HepG2 (cell line): ENCODE measurements at regions not wholly inside any gene's neighbourhood (a gene's known extent, or its start where the extent isn't known, plus 50 kb on each side); places are given as distances from the start of the nearest gene placed in this dataset.

Experiments
- CBX2 ChIP-seq, 2 experiments: fragments of 200-600 bp in 1 of 2; sonication (generic); formaldehyde crosslinking in 1 of 2; IDR thresholded peaks; 2 replicates each; pipeline versions ENCODE4 v1.7.0 to v1.8.1; 2018 to 2022; ENCODE audit warnings: low read depth in 2 of 2, low read length in 1 of 2, mild to moderate bottlenecking in 1 of 2, missing genetic modification reagents in 1 of 2
- HDAC6 ChIP-seq: fragments of 200-600 bp; sonication (generic); IDR thresholded peaks from 2 replicates; pipeline ENCODE4 v1.7.0; 2017; ENCODE audit warnings: mild to moderate bottlenecking, antibody characterized with exemption, low read length, low read depth
- ISL2 ChIP-seq: sonication (generic); formaldehyde crosslinking; IDR thresholded peaks from 2 replicates; pipeline ENCODE4 v1.5.0; 2020; ENCODE audit warnings: missing genetic modification reagents
- PAF1 ChIP-seq: IDR thresholded peaks from 2 replicates; pipeline ENCODE4 v1.6.1; 2016; ENCODE audit warnings: missing genetic modification reagents, missing compliant biosample characterization
- small RNA-seq, 3 experiments: library from RNA; depleted of rRNA; stranded (forward); fragments of <200 nt; gene quantifications; one replicate each; pipeline ENCODE3, GENCODE V24; 2012; ENCODE audit warnings: low read depth in 2 of 3, low replicate concordance in 1 of 3; ENCODE audit not compliant: insufficient read length in 3 of 3, insufficient read depth in 2 of 3

GRCh38 chr4:36013206-36013605 is 231.1 kb downstream of the ARAP2 start (continued):
- TF ChIP-seq CBX2 (IDR thresholded peaks at IDR 0.05; ENCODE audit: low read depth, low read length): no peak
- no peak for TF ChIP-seq CBX2 (CRISPR knock-in tag; IDR thresholded peaks at IDR 0.05; ENCODE audit: low read depth)
- no peak for TF ChIP-seq ISL2 (CRISPR knock-in tag)
- TF ChIP-seq PAF1 (CRISPR knock-in tag): no peak
- no peak for TF ChIP-seq HDAC6

Small RNA genes lying in the stretch of these regions (small RNA-seq; reads per million reads assigned to genes)
- 0 reads per million in 3 experiments for gene AC097535.2
- gene RF01210: 0 reads per million in 3 experiments
- gene RNU6-573P: 0 reads per million in 3 experiments
